OCI-LY1 (cell line): ENCODE measurements at regions not wholly inside any gene's neighbourhood (a gene's known extent, or its start where the extent isn't known, plus 50 kb on each side); places are given as distances from the start of the nearest gene placed in this dataset.

Experiments
- CTCF ChIP-seq: fragments of 200-600 bp; sonication (generic), shearing (Covaris generic); IDR thresholded peaks from 2 replicates; pipeline ENCODE4 v1.5.1; 2017; ENCODE audit warnings: mild to moderate bottlenecking, antibody characterized with exemption, low read length, moderate library complexity, mixed read lengths
- EZH2 ChIP-seq: fragments of 200-600 bp; sonication (generic), shearing (Covaris generic); IDR thresholded peaks from 2 replicates; pipeline ENCODE4 v1.8.0; 2017; ENCODE audit warnings: borderline replicate concordance, mixed run types, mild to moderate bottlenecking, antibody characterized with exemption, low read length, moderate library complexity, mixed read lengths

GRCh38 chr16:49057391-49057790 is 224.2 kb downstream of the CBLN1 start:
- TF ChIP-seq CTCF: no peak
- TF ChIP-seq EZH2: no peak
